ENCODE measurements at regions not wholly inside any gene's neighbourhood (a gene's known extent, or its start where the extent isn't known, plus 50 kb on each side); places are given as distances from the start of the nearest gene placed in this dataset.

DNA sequence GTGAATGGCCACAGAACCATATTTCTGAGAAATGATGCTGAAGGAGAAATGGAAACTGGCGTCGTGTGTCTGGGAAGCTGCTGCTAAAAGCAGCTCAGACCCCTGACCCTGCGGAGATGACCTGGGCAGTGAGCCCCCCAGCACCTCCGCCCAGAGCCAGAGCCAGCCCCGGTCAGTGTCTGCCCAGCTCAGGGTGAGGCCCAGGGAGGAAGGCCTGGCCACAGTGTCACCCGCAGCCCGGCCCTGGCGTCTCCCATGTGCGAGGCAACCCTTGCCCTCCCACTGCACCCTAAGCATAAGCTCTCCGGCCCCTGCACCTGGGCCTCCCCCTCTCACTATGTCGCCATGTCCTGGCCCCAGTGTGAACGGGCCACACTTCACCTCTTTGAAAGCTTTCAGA lies 502.8 kb downstream of the EIPR1 start:
- no peaks in the 10 kb centered on the region for H3K79me1 ChIP-seq (ENCODE audit: low read depth, low read length)
- no peak overlapping the region for H3K4me3 ChIP-seq (ENCODE audit: extremely low read depth in 1 of 4, insufficient read depth in 2 of 4, low read depth in 3 of 4, low read length in 4 of 4)
- no peak overlapping the region for H2AK5ac ChIP-seq (ENCODE audit: low read depth, low read length)
- H2AFZ ChIP-seq (ENCODE audit: low read length), result no peak overlapping the region
- H3K4me2 ChIP-seq (ENCODE audit: insufficient read depth in 1 of 2, low read depth in 2 of 2, low read length in 2 of 2), result no peak overlapping the region
- peaks cover 3% of the 10 kb centered on the region; the same call in 1 of the 2 replicates for H3K23me2 ChIP-seq (ENCODE audit: low read depth, low read length)
- no peaks in the 10 kb centered on the region for H3K79me2 ChIP-seq (ENCODE audit: control insufficient read depth in 1 of 2, insufficient read depth in 2 of 2, low read length in 2 of 2)
- peaks cover 0 to 1% of the 10 kb centered on the region in 2 experiments for H4K20me1 ChIP-seq (replicated peaks in 1 of 2; ENCODE audit: control insufficient read depth in 1 of 2, insufficient read depth in 2 of 2, low read length in 2 of 2)
- no peak overlapping the region for H4K91ac ChIP-seq (replicated peaks; ENCODE audit: insufficient read length, low read length)
- no peak overlapping the region for H2BK20ac ChIP-seq (ENCODE audit: low read length)
- H4K8ac ChIP-seq (ENCODE audit: extremely low read depth, insufficient read depth, low read length), result no peak overlapping the region
- no peak overlapping the region for H3K56ac ChIP-seq (replicated peaks; ENCODE audit: insufficient read length, low read depth, low read length)
- FAIRE-seq (no peak), DNase-seq (ENCODE audit: low read depth in 1 of 2, low spot score in 2 of 2) (no peak)
- no peak overlapping the region for H4K5ac ChIP-seq (ENCODE audit: insufficient read length, low read depth, low read length)
- no peak overlapping the region for H3K9ac ChIP-seq (replicated peaks in 1 of 4; ENCODE audit: extremely low read depth in 1 of 4, low read depth in 3 of 4, low read length in 3 of 4)
- peaks cover 16 to 18% of the 10 kb centered on the region in 2 experiments for H3K9me3 ChIP-seq (ENCODE audit: insufficient read depth in 2 of 2, low read depth in 1 of 2, low read length in 1 of 2)
- CTCF ChIA-PET (ENCODE audit: partially characterized antibody), result interaction anchor here (0.9 to 2.2 kb wide), 3 partner anchors 13 to 18 kb away, joined by 3 to 7 read pairs (median 5); no protein-coding TSS in a partner anchor
- H3K27me3 ChIP-seq (replicated peaks in 1 of 4; ENCODE audit: control insufficient read depth in 3 of 4, extremely low read depth in 1 of 4, insufficient read depth in 3 of 4, low read length in 3 of 4), result no peaks in the 10 kb centered on the region
- no peak overlapping the region for H2BK120ac ChIP-seq (replicated peaks; ENCODE audit: low read depth, low read length)
- WGBS, 2 experiments (ENCODE audit: extremely low coverage in 1 of 2, insufficient coverage in 1 of 2, insufficient read length in 1 of 2, insufficient replicate concordance in 2 of 2, low coverage in 1 of 2, low lambda C conversion rate in 2 of 2, missing lambda C conversion rate in 1 of 2), result 90% methylated on average over 7 of the region's 12 CpGs; no CpG with 5 or more reads in 1 of the 2 experiments
- H3K4me1 ChIP-seq (replicated peaks in 1 of 4; ENCODE audit: control insufficient read depth in 3 of 4, insufficient read depth in 4 of 4, low read length in 3 of 4), result no peaks in the 10 kb centered on the region
- TF ChIP-seq NANOG (IDR thresholded peaks at IDR 0.05; ENCODE audit: insufficient read depth, low read depth, low read length, poor library complexity, severe bottlenecking), result no peak
- TF ChIP-seq ATF2 (IDR thresholded peaks at IDR 0.05; ENCODE audit: low read length), result no peak
- no peak for TF ChIP-seq SAP30 (IDR thresholded peaks at IDR 0.05; ENCODE audit: insufficient read depth, insufficient replicate concordance, low read length)
- no peak for TF ChIP-seq TAF7 (optimal IDR thresholded peaks at IDR 0.05; ENCODE audit: borderline replicate concordance, low read depth, low read length)
- H3K14ac ChIP-seq (ENCODE audit: insufficient read length), result no peak overlapping the region
- no peak overlapping the region for H2BK5ac ChIP-seq (ENCODE audit: low read depth, low read length)
- H3K27ac ChIP-seq (ENCODE audit: low read depth, low read length), result no peak overlapping the region
- H2BK12ac ChIP-seq (ENCODE audit: low read depth, low read length), result no peak overlapping the region
- H2BK15ac ChIP-seq (ENCODE audit: low read length), result no peak overlapping the region
- no peaks in the 10 kb centered on the region for H3K36me3 ChIP-seq (ENCODE audit: control insufficient read depth in 2 of 4, insufficient read depth in 4 of 4, low read length in 3 of 4)
- POLR2A ChIA-PET (ENCODE audit: partially characterized antibody), result no interaction called here
- H3K18ac ChIP-seq (ENCODE audit: extremely low read depth, low read length), result no peak overlapping the region
- no peak overlapping the region for H3K4ac ChIP-seq (replicated peaks; ENCODE audit: insufficient read length, low read depth, low read length)
- no peak overlapping the region for H3K23ac ChIP-seq (ENCODE audit: insufficient read length)

Measured in H1 (cell line).